ENCODE measurements at regions not wholly inside any gene's neighbourhood (a gene's known extent, or its start where the extent isn't known, plus 50 kb on each side); places are given as distances from the start of the nearest gene placed in this dataset.
A peak's percentile ranks its signal among the peaks of the same experiment; 100 is the strongest.

GRCh38 chr10:56507033-56507432 lies 146.0 kb upstream of the ZWINT start:
- no peak for DNase-seq (ENCODE audit: low spot score)
- Histone ChIP-seq H3K9me3 (ENCODE audit: low read length) (peaks cover 4% of the 10 kb centered on the region; the same call in 1 of the 2 replicates), H3K79me2 (ENCODE audit: insufficient read depth, low read depth, low read length) (no peaks in the 10 kb centered on the region), H3K4me2 (ENCODE audit: low read length) (no peak overlapping the region), H3K36me3 (ENCODE audit: insufficient read depth, low read length) (no peaks in the 10 kb centered on the region), H2AFZ (ENCODE audit: low read length) (peak overlapping the region; percentile 84; the same call in 1 of the 2 replicates), H3K4me1 (ENCODE audit: insufficient read depth, low read length, poor library complexity, severe bottlenecking) (peaks cover 6% of the 10 kb centered on the region), H3K4me3 (ENCODE audit: low read depth, low read length, poor library complexity, severe bottlenecking) (no peak overlapping the region), H3K27ac (ENCODE audit: low read depth, low read length, poor library complexity, severe bottlenecking) (no peak overlapping the region), H4K20me1 (ENCODE audit: insufficient read depth, low read length) (no peaks in the 10 kb centered on the region), H3K9me2 (ENCODE audit: insufficient read depth, low read length) (no peaks in the 10 kb centered on the region)
- ChIA-PET POLR2A (interaction anchor here (0.9 kb wide), 1 partner anchor 9 kb away, joined by 3 read pairs; no protein-coding TSS in a partner anchor), CTCF (ENCODE audit: unreplicated experiment) (no interaction called here)
- intact Hi-C loops (cut with micrococcal nuclease; ENCODE audit: unreplicated experiment): no loop called here
- TF ChIP-seq CTCF (conservative IDR thresholded peaks at IDR 0.05; ENCODE audit: low read length) (no peak), EZH2phosphoT487 (IDR thresholded peaks at IDR 0.05; ENCODE audit: borderline replicate concordance, low read depth, low read length) (no peak)
- BruUV-seq (replicated peaks): no TSS peak

- Histone ChIP-seq H3K79me2 (ENCODE audit: insufficient read depth, low read depth, low read length) (no peaks in the 10 kb centered on the region), H3K9me2 (ENCODE audit: insufficient read depth, low read length) (no peaks in the 10 kb centered on the region), H3K4me3 (ENCODE audit: low read depth, low read length, poor library complexity, severe bottlenecking) (no peak overlapping the region), H3K4me1 (ENCODE audit: insufficient read depth, low read length, poor library complexity, severe bottlenecking) (peaks cover 6% of the 10 kb centered on the region), H3K27ac (ENCODE audit: low read depth, low read length, poor library complexity, severe bottlenecking) (no peak overlapping the region), H3K36me3 (ENCODE audit: insufficient read depth, low read length) (no peaks in the 10 kb centered on the region), H3K4me2 (ENCODE audit: low read length) (no peak overlapping the region), H3K9me3 (ENCODE audit: low read length) (peaks cover 4% of the 10 kb centered on the region; the same call in 1 of the 2 replicates), H4K20me1 (ENCODE audit: insufficient read depth, low read length) (no peaks in the 10 kb centered on the region), H2AFZ (ENCODE audit: low read length) (peak overlapping the region; percentile 84)
- POLR2A ChIA-PET: interaction anchor here (0.6 kb wide), 1 partner anchor 283 kb away, joined by 3 read pairs; no protein-coding TSS in a partner anchor
- no peak for TF ChIP-seq EZH2phosphoT487 (IDR thresholded peaks at IDR 0.05; ENCODE audit: borderline replicate concordance, low read depth, low read length)
- TF ChIP-seq CTCF (conservative IDR thresholded peaks at IDR 0.05; ENCODE audit: low read length): no peak
- CTCF ChIA-PET (ENCODE audit: unreplicated experiment): no interaction called here
- intact Hi-C loops (cut with micrococcal nuclease; ENCODE audit: unreplicated experiment): no loop called here
- no TSS peak for BruUV-seq (replicated peaks)
- no peak for DNase-seq (ENCODE audit: low spot score)
Measured at GRCh38 chr10:56505555-56505954, 144.5 kb upstream of the ZWINT start.

GRCh38 chr10:56496186-56496486 lies 135.1 kb upstream of the ZWINT start:
- Histone ChIP-seq H3K4me1 (ENCODE audit: insufficient read depth, low read length, poor library complexity, severe bottlenecking) (no peaks in the 10 kb centered on the region), H4K20me1 (ENCODE audit: insufficient read depth, low read length) (no peaks in the 10 kb centered on the region), H3K4me2 (ENCODE audit: low read length) (no peak overlapping the region), H3K36me3 (ENCODE audit: insufficient read depth, low read length) (no peaks in the 10 kb centered on the region), H3K9me3 (ENCODE audit: low read length) (no peaks in the 10 kb centered on the region), H3K79me2 (ENCODE audit: insufficient read depth, low read depth, low read length) (no peaks in the 10 kb centered on the region), H2AFZ (ENCODE audit: low read length) (no peak overlapping the region), H3K4me3 (ENCODE audit: low read depth, low read length, poor library complexity, severe bottlenecking) (no peak overlapping the region), H3K27ac (ENCODE audit: low read depth, low read length, poor library complexity, severe bottlenecking) (no peak overlapping the region), H3K9me2 (ENCODE audit: insufficient read depth, low read length) (no peaks in the 10 kb centered on the region)
- intact Hi-C loops (cut with micrococcal nuclease; ENCODE audit: unreplicated experiment): no loop called here
- DNase-seq (ENCODE audit: low spot score): no peak
- no TSS peak for BruUV-seq (replicated peaks)
- no peak for TF ChIP-seq EZH2phosphoT487 (IDR thresholded peaks at IDR 0.05; ENCODE audit: borderline replicate concordance, low read depth, low read length)
- no peak for TF ChIP-seq CTCF (conservative IDR thresholded peaks at IDR 0.05; ENCODE audit: low read length)
- POLR2A ChIA-PET: interaction anchor here (0.6 to 1.7 kb wide), 3 partner anchors 9 to 141 kb away, joined by 3 to 6 read pairs (median 4); no protein-coding TSS in a partner anchor
- CTCF ChIA-PET (ENCODE audit: unreplicated experiment): no interaction called here
